Peyer's patch (tissue), 4 donors: ENCODE measurements at regions not wholly inside any gene's neighbourhood (a gene's known extent, or its start where the extent isn't known, plus 50 kb on each side); places are given as distances from the start of the nearest gene placed in this dataset.

Experiments
- DNase-seq, 3 donors: peaks; one replicate each; pipeline ENCODE4 v3.0.0-alpha.2; 2017 to 2019
- H3K27ac ChIP-seq, 4 donors: fragments of 200-600 bp; sonication (generic); one replicate each; pipeline ENCODE4 v1.5.1; 2016 to 2019
- H3K27me3 ChIP-seq, 2 donors: fragments of 200-600 bp; sonication (generic); one replicate each; pipeline ENCODE4 v1.5.1; 2019
- H3K36me3 ChIP-seq, 3 donors: fragments of 200-600 bp; sonication (generic); one replicate each; pipeline ENCODE4 v1.5.1; 2016 to 2019
- H3K4me1 ChIP-seq, 4 donors: fragments of 200-600 bp; sonication (generic); one replicate each; pipeline ENCODE4 v1.5.1; 2016 to 2019
- H3K4me3 ChIP-seq, 4 donors: fragments of 200-600 bp; sonication (generic); 1 replicate in 3 of 4; 2 replicates in 1 of 4; pipeline ENCODE4 v1.5.1; 2016 to 2019; ENCODE audit warnings: mild to moderate bottlenecking in 1 of 4
- H3K9me3 ChIP-seq, 4 donors: fragments of 200-600 bp; sonication (generic); one replicate each; pipeline ENCODE4 v1.5.1; 2016 to 2019; ENCODE audit warnings: mild to moderate bottlenecking in 1 of 4
- CTCF ChIP-seq, 6 experiments: fragments of 450-650 bp in 4 of 6; fragments of 200-600 bp in 2 of 6; sonication (generic) in 1 of 6; IDR thresholded peaks; one replicate each; pipeline ENCODE4 v1.5.1; 2017 to 2019; ENCODE audit warnings: antibody characterized with exemption in 6 of 6, mild to moderate bottlenecking in 3 of 6, moderate library complexity in 1 of 6
- POLR2A ChIP-seq, 2 donors: fragments of 450-650 bp; IDR thresholded peaks; one replicate each; pipeline ENCODE4 v1.5.1; 2017; ENCODE audit warnings: antibody characterized with exemption in 2 of 2, mild to moderate bottlenecking in 2 of 2, moderate library complexity in 2 of 2

GRCh38 chr21:15539376-15539775, 190.4 kb upstream of the USP25 start:
- H3K27ac ChIP-seq = no peak overlapping the region
- DNase-seq = no peak
- TF ChIP-seq CTCF (IDR thresholded peaks at IDR 0.05) (no peak), POLR2A (IDR thresholded peaks at IDR 0.05) (no peak)

GRCh38 chr21:15543473-15543872, 186.3 kb upstream of the USP25 start:
- no peak for DNase-seq
- TF ChIP-seq POLR2A (IDR thresholded peaks at IDR 0.05) (no peak), CTCF (IDR thresholded peaks at IDR 0.05) (no peak)
- no peaks in the 10 kb centered on the region for H3K9me3 ChIP-seq
- no peaks in the 10 kb centered on the region for H3K36me3 ChIP-seq
- H3K4me1 ChIP-seq = no peaks in the 10 kb centered on the region
- no peaks in the 10 kb centered on the region for H3K27me3 ChIP-seq
- no peak overlapping the region for H3K27ac ChIP-seq
- no peak overlapping the region for H3K4me3 ChIP-seq

More at GRCh38 chr21:15539376-15539775, 190.4 kb upstream of the USP25 start:
- Histone ChIP-seq H3K4me3 (no peak overlapping the region), H3K36me3 (no peaks in the 10 kb centered on the region), H3K27me3 (no peaks in the 10 kb centered on the region), H3K4me1 (no peaks in the 10 kb centered on the region), H3K9me3 (no peaks in the 10 kb centered on the region)

GRCh38 chr21:15549671-15550070, 180.1 kb upstream of the USP25 start:
- Histone ChIP-seq H3K36me3 (no peaks in the 10 kb centered on the region), H3K4me1 (no peaks in the 10 kb centered on the region), H3K27me3 (no peaks in the 10 kb centered on the region), H3K4me3 (no peak overlapping the region), H3K9me3 (no peaks in the 10 kb centered on the region), H3K27ac (no peak overlapping the region)
- no peak for DNase-seq
- no peak for TF ChIP-seq POLR2A (IDR thresholded peaks at IDR 0.05)
- TF ChIP-seq CTCF (IDR thresholded peaks at IDR 0.05) = no peak

- Histone ChIP-seq H3K4me3 (no peak overlapping the region), H3K27ac (no peak overlapping the region), H3K36me3 (no peaks in the 10 kb centered on the region), H3K27me3 (no peaks in the 10 kb centered on the region), H3K9me3 (no peaks in the 10 kb centered on the region), H3K4me1 (no peaks in the 10 kb centered on the region)
- no peak for TF ChIP-seq POLR2A (IDR thresholded peaks at IDR 0.05)
- peak in 5 of 6 experiments; percentile 7 to 50 (median 42) for TF ChIP-seq CTCF (IDR thresholded peaks at IDR 0.05)
- no peak for DNase-seq
Observed at GRCh38 chr21:15552914-15553494, 176.8 kb upstream of the USP25 start.

- H3K27ac ChIP-seq = no peak overlapping the region
- no peaks in the 10 kb centered on the region for H3K9me3 ChIP-seq
- H3K4me1 ChIP-seq = no peaks in the 10 kb centered on the region
- TF ChIP-seq POLR2A (IDR thresholded peaks at IDR 0.05) (no peak), CTCF (IDR thresholded peaks at IDR 0.05) (no peak)
- no peaks in the 10 kb centered on the region for H3K27me3 ChIP-seq
- no peaks in the 10 kb centered on the region for H3K36me3 ChIP-seq
- H3K4me3 ChIP-seq = no peak overlapping the region
- DNase-seq = no peak
Observed at GRCh38 chr21:15557925-15558324, 171.9 kb upstream of the USP25 start.

- Histone ChIP-seq H3K27me3 (no peaks in the 10 kb centered on the region), H3K4me3 (no peak overlapping the region), H3K36me3 (no peaks in the 10 kb centered on the region), H3K27ac (no peak overlapping the region), H3K4me1 (no peaks in the 10 kb centered on the region), H3K9me3 (no peaks in the 10 kb centered on the region)
- TF ChIP-seq CTCF (IDR thresholded peaks at IDR 0.05) = no peak
- no peak for TF ChIP-seq POLR2A (IDR thresholded peaks at IDR 0.05)
- DNase-seq = no peak
Observed at GRCh38 chr21:15558884-15559283, 170.9 kb upstream of the USP25 start.
